NAMALWA (cell line): ENCODE measurements at regions not wholly inside any gene's neighbourhood (a gene's known extent, or its start where the extent isn't known, plus 50 kb on each side); places are given as distances from the start of the nearest gene placed in this dataset.

ENCODE experiments used
- DNase-seq: peaks from one replicate; pipeline ENCODE4 v3.0.0-alpha.2; 2015; ENCODE audit warnings: low spot score

DNA sequence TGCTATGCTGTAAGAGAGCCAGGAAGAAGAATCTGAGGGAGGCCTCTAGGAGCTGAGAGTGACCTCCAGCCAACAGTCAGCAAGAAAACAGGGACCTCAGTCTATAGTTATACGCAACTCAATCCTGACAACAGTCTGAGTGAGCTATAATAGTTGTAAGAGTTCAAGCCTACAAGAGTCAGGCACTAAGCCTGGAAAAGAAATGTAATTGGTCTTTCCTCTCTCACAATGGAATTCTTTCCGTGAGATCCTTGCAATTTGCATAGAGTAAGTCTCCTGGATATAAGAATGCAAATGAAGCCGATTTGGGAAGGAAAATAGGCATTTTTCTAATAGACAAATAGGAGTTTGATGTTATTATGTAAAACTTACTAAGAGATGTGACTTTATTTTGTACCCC is 1332.6 kb upstream of the CELF4 start:
- DNase-seq: no peak

DNA sequence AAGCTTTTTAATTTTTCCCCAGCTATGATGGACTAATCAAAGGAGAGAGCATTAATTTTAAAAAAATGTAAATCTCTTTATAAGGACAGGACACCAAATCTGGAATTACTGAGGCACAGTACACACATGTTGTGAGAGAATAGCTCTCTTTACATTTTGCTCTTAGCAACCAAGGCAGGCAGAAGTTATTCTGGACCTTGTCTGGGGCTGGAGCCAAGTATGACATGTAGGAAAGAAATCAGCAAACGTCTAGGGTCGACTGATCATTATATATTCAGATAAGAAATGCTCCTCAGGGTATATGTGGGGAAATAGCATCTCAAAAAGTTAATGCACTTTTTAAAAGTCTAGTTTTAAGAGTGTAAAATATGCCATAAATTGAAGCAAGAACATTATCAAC is 1330.0 kb upstream of the CELF4 start:
- DNase-seq: no peak

- no peak for DNase-seq
Observed at GRCh38 chr18:38887671-38888020, 1322.0 kb upstream of the CELF4 start.

- DNase-seq: no peak
Observed at GRCh38 chr18:38886861-38887670, 1321.5 kb upstream of the CELF4 start.

DNA sequence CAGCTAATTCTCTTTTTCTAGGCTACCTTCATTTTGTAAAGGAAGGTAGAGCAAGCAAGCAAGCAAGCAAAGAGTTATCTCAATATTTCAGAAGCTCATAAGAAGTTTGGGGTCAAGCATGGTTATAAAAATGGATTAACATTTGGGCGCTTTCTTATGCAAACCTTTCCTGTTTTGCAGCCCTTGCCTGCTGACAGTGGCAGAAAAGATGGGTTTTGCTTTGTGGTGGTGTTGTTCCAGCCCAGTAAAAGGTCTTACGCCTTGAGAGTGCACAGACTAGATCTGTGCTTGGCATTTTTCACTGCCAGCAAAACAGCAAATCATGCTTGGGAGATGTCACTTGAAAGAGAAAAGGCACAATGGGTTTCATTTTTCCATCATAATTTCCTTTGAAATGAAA is 1320.6 kb upstream of the CELF4 start:
- DNase-seq: no peak

DNA sequence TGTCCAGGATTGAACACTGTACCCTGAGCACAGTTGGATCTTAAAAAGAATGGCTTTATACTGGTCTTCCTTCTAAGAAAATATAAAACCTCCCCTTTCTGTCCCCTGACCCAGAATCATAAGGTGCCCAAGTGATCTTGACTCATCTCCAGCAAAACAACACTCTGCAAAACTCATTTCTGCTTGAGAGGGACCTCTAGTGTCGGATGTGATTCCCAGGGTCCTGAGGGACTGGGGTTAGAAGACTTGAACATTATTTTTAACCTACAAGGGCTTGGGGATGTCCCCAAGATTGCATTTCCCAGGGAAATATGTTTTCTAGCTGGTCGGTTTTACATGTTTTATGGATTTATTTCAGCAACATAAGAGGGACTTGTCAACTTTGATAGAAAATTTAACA is 1318.5 kb upstream of the CELF4 start:
- DNase-seq: no peak

- DNase-seq: no peak
Observed at GRCh38 chr18:38883111-38883510, 1317.5 kb upstream of the CELF4 start.

DNA sequence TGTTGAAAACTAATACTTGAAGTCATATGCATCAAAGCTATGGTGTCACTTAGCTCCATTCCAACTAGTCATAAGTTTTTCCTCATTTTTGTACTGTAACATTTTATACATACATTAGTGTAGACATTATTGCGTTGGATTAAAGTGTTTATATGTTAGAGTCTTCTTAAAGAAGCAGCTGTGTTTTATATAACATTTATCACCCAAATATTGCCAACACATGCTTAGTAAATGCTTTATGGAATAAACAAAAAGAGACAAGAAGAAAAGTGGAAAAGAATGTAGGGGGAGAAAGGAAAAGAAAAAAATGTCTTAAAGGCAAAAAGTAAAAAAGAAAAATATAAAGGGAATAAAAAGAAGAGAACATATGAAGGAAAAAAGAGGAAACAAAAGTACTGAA is 1314.3 kb upstream of the CELF4 start:
- no peak for DNase-seq

DNA sequence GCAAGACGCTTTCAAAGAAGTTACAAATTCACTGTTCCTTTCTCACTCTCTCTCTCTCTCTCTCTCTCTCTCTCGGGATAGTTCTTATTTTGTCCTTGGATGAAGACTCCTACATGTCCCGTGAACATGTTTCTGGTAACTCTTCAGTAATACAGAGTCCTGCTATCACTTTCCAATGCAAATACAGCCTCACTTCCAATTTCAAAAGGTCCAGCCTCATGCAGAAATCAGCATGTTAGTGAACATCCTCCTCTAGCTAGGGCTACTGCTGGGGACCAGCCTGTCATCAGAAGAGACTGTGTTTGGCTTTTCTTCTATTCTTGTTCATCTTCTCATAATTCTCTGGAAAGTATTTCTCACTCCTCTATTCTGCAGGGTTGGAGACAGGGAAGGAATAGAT is 1306.7 kb upstream of the CELF4 start:
- DNase-seq: no peak

DNA sequence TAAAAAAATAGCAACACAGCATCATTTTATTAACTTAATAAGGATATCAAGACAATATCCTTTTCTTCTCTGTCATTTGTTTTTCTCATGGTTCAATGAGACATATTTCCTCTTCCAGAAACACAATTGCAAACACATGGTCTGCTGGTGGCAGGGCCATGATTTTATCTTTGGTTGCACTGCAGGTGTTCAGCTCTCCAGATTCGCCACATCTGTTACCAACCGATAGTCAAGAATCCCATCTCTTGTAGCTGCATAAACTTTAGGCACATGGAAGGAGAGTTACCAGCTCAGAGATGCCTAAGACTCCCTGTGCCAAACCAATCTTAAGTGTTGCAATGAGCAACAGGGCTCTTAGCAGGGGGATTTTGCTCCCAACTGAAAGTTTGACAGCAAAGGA is 1303.2 kb upstream of the CELF4 start:
- no peak for DNase-seq

DNA sequence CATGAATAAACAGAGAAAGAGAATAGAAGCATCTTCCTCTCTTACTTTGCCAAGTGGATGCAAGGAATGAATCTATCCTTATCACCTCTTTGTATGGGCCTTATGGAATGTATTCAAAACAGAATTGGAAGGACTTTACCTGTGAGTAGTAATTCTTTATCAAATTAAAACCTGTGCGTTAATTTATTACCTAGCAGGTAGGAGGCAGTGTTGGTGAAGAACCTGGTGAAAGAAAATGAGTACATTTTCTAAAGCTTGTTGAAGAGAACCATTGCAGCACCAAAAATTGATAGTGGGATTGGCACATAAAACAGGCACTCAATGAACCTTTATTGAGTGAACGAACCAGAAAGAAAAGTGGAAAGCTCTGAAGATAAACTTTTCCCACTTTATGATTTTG is 1302.1 kb upstream of the CELF4 start:
- DNase-seq: no peak

DNA sequence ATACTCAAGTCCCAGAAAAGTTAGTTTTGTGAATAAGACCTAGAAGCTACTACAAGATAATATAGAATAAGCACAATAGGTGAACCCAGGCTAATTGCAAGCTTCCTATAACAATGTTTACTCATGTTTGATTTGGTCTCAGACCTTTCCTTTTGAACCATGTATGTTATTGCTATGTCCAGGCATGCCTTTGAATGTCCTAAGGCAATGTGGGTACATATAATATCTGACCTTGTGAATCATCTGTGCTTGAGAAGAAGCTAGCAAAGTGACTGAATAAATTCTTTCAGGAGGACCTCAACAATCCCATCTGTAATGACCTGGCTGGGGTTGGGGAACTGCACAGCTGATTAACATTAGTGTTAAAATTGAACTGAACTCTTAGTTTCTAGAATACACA is 1285.9 kb upstream of the CELF4 start:
- DNase-seq: no peak

- DNase-seq: no peak
Observed at GRCh38 chr18:38847326-38847725, 1281.7 kb upstream of the CELF4 start.

GRCh38 chr18:38843291-38843690 is 1277.7 kb upstream of the CELF4 start:
- no peak for DNase-seq

GRCh38 chr18:38826247-38826646 is 1260.6 kb upstream of the CELF4 start:
- DNase-seq: no peak

DNA sequence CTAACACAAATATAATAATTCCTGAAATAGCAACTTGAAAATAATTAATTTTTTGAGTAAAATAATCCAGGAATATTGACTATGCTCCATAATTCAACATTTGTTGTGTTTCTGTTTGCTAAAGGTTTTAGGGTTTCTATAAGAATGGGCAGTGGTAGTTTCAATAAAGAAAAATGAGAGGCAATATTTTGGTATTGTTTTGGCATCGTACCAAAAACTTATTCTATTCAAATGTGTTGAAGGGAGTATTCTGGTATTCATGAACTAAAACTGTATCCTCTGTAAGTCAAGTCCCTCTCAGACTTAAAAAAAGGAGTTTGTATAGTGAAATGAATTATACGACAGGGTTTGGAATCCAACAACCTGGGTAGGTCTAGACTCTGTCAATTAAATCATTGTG is 1245.6 kb upstream of the CELF4 start:
- no peak for DNase-seq

DNA sequence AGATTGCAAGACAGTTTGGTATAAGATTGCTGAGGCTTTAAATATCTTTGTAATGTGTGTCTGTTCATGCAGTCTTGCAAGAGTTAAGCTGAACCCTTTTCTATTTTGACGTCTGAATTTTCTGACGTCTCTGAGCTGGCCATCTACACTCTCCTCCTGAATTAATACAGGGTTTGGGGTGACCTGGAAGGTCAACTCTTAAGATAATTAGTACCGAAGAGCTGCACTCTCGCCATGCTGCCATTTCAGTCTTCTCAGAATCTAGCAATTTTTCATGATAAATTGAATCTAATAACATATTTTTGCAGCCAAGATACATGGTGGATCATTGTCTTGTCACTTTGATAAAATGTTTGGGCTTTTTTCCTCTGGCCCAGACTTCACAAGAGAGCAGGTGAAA is 1245.2 kb upstream of the CELF4 start:
- DNase-seq: no peak

DNA sequence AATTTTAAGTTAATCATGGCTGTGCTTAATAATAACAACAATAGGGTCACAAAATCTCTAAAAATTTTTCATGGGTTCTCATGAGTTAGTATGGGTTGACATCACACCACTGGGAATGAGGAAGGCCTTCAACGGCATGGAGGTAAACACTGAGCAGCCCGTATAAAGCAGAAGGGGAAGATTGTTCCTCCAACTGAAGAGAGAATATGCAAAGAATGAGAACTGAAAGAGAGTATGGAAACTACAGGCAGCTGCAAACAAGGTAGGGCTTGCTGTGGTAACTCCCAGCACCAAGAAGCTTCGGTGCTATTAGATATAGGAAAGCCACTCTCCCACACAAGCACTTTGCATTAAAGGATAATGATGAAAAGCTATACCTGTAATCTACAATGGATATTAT is 1242.3 kb upstream of the CELF4 start:
- DNase-seq: no peak

- DNase-seq: no peak
Observed at GRCh38 chr18:38805256-38805655, 1239.7 kb upstream of the CELF4 start.

GRCh38 chr18:38801640-38802039 is 1236.0 kb upstream of the CELF4 start:
- no peak for DNase-seq

DNA sequence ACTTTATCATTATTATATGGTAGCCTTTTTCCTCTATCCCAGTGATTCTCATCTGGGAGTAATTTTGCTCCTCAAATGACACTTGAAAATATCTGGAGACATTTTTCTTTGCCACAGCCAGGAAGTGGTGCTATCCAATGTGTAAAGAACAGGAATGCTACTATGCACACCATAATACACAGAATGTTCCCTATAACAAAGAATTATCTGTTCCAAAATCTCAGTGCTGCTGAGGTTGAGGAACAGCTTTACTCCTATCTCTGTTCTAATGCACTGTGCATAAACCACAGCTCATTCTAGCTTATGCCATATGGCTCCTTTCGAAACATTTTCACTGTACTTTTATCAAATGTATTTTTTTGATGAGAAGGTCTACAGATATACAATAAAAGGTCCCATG is 1231.2 kb upstream of the CELF4 start:
- no peak for DNase-seq

GRCh38 chr18:38792731-38793130 is 1227.1 kb upstream of the CELF4 start:
- no peak for DNase-seq

DNA sequence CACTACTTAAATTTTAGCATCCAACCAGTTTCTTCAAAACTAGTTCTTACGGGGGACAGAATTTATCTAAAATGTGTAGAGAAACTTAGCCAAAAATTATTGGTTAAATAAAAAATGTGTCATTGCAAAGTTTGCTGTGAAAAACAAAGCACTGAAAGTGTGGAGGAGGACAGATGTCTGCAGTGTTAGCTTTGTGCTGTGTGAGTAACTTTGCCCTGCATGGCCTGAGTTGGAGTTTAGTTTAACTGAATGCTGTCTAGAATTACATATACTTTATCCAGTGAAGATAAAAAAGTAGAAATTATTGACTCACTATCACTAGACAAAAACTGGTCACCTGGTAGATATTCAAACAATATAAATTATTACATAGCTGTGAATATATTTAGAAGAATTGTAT is 1225.2 kb upstream of the CELF4 start:
- DNase-seq: no peak

GRCh38 chr18:38790303-38790702 is 1224.7 kb upstream of the CELF4 start:
- peak; percentile 38 for DNase-seq

DNA sequence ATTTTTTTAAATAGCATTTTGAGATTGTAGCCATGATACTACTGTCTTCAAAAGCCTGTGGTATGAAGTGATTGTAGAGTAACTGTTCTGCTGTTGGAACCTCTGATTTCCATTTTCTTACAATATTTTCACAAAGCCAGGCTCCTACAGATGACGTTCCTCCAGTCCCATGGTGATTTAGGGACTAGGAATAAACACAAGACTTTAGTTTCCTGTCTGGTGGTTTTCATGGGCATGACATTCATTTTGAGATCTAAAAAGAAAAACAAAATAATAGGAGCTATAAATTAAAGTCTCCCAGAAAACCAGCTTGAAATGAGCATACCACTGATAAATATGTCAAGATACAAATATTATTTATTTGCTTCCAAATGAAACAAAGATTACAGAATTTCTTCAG is 1223.5 kb upstream of the CELF4 start:
- DNase-seq: no peak
